Hypothalamus (tissue), 51 donors: ENCODE measurements at regions not wholly inside any gene's neighbourhood (a gene's known extent, or its start where the extent isn't known, plus 50 kb on each side); places are given as distances from the start of the nearest gene placed in this dataset.

Experiments
- DNase-seq, 51 donors: peaks; one replicate each; lab custom pipeline; 2025; lab: John Stamatoyannopoulos, UW

- DNase-seq = no peak
Observed at GRCh38 chr10:111131168-111131799, 54.5 kb downstream of the ADRA2A start.

GRCh38 chr10:111137007-111137406, 60.2 kb downstream of the ADRA2A start:
- no peak for DNase-seq

GRCh38 chr10:111137587-111137986, 60.8 kb downstream of the ADRA2A start:
- no peak for DNase-seq

- DNase-seq = no peak
Observed at GRCh38 chr10:111138544-111138943, 61.7 kb downstream of the ADRA2A start.

- DNase-seq = no peak
Observed at GRCh38 chr10:111139567-111139966, 62.7 kb downstream of the ADRA2A start.

- DNase-seq = no peak
Observed at GRCh38 chr10:111142092-111142768, 65.4 kb downstream of the ADRA2A start.

- peak in 8 of 51 donors; percentile 1 to 19 (median 8) for DNase-seq
Observed at GRCh38 chr10:111146025-111146640, 69.3 kb downstream of the ADRA2A start.

GRCh38 chr10:111148025-111148424, 71.2 kb downstream of the ADRA2A start:
- no peak for DNase-seq

- DNase-seq = no peak
Observed at GRCh38 chr10:111148440-111148839, 71.6 kb downstream of the ADRA2A start.

- DNase-seq = no peak
Observed at GRCh38 chr10:111150691-111151090, 73.9 kb downstream of the ADRA2A start.

GRCh38 chr10:111151595-111152307, 74.9 kb downstream of the ADRA2A start:
- DNase-seq = peak in 6 of 51 donors; percentile 2 to 28 (median 16)

- no peak for DNase-seq
Observed at GRCh38 chr10:111156754-111157153, 79.9 kb downstream of the ADRA2A start.

- DNase-seq = no peak
Observed at GRCh38 chr10:111158595-111158994, 81.8 kb downstream of the ADRA2A start.

GRCh38 chr10:111161109-111161874, 84.5 kb downstream of the ADRA2A start:
- no peak for DNase-seq

- no peak for DNase-seq
Observed at GRCh38 chr10:111171183-111171582, 94.4 kb downstream of the ADRA2A start.

GRCh38 chr10:111175787-111176186, 99.0 kb downstream of the ADRA2A start:
- DNase-seq = no peak

GRCh38 chr10:111177379-111177778, 100.5 kb downstream of the ADRA2A start:
- DNase-seq = no peak

- DNase-seq = no peak
Observed at GRCh38 chr10:111179514-111179913, 102.7 kb downstream of the ADRA2A start.

GRCh38 chr10:111186358-111186757, 109.5 kb downstream of the ADRA2A start:
- no peak for DNase-seq

- DNase-seq = no peak
Observed at GRCh38 chr10:111187096-111187495, 110.3 kb downstream of the ADRA2A start.

GRCh38 chr10:111199587-111199986, 122.8 kb downstream of the ADRA2A start:
- no peak for DNase-seq
